Coronary artery (tissue), 2 donors: ENCODE measurements at regions not wholly inside any gene's neighbourhood (a gene's known extent, or its start where the extent isn't known, plus 50 kb on each side); places are given as distances from the start of the nearest gene placed in this dataset.

ENCODE experiments used
- DNase-seq: peaks from one replicate; pipeline ENCODE4 v3.0.0-alpha.2; 2017; ENCODE audit warnings: low spot score
- H3K27ac ChIP-seq, 2 donors: fragments of 200-600 bp; sonication (generic); one replicate each; pipeline ENCODE4 v1.5.1; 2016 to 2019
- H3K4me3 ChIP-seq: fragments of 200-600 bp; sonication (generic); 2 replicates; pipeline ENCODE4 v1.5.1; 2016; ENCODE audit warnings: mild to moderate bottlenecking, moderate library complexity
- TF ChIP-seq, protein P1 (sequence below): fragments of 200-600 bp; sonication (generic); IDR thresholded peaks from one replicate; pipeline ENCODE4 v1.5.1; 2019; ENCODE audit warnings: antibody characterized with exemption

DNA sequence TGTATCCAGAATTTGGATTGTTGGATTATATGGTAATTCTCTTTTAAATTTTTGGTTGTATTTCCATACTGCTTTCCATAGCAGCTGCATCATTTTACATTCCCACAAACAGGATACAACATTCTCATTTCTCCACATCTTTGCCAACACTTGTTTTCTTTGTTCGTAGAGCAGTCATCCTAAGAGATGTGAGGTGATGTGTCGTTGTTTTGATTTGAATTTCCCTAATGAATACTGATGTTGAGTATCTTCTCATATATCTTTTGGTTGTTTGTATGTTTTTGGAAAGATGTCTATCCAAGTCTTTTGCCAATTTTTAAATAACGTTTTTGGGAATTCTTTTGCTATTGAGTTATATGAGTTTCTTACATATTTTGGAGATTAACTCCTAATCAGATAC, 93.6 kb downstream of the GMNC start:
- TF ChIP-seq, protein P1, sequence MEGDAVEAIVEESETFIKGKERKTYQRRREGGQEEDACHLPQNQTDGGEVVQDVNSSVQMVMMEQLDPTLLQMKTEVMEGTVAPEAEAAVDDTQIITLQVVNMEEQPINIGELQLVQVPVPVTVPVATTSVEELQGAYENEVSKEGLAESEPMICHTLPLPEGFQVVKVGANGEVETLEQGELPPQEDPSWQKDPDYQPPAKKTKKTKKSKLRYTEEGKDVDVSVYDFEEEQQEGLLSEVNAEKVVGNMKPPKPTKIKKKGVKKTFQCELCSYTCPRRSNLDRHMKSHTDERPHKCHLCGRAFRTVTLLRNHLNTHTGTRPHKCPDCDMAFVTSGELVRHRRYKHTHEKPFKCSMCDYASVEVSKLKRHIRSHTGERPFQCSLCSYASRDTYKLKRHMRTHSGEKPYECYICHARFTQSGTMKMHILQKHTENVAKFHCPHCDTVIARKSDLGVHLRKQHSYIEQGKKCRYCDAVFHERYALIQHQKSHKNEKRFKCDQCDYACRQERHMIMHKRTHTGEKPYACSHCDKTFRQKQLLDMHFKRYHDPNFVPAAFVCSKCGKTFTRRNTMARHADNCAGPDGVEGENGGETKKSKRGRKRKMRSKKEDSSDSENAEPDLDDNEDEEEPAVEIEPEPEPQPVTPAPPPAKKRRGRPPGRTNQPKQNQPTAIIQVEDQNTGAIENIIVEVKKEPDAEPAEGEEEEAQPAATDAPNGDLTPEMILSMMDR = no peak
- H3K27ac ChIP-seq = no peak overlapping the region
- no peak for DNase-seq
- no peak overlapping the region for H3K4me3 ChIP-seq

DNA sequence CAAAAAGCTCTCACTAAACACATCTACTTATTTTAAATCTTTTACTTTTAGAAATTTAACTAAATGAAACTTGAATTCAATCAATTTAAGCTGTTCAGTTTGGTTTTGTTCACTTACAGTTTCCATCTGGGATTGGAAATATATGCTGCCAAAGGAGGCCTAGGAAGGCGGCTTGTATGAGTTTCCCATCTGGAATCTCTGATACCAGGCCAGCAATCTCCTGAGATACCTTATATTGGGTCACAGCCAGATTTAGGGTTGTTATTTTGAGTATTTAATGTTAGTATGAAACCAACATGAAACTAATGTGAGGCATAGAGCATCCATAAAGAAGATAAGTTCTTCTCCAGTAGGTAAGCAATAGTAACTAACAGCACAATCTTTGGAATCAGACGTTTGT, 94.6 kb downstream of the GMNC start:
- Histone ChIP-seq H3K4me3 (no peak overlapping the region), H3K27ac (no peak overlapping the region)
- DNase-seq = no peak
- TF ChIP-seq, protein P1 = no peak

DNA sequence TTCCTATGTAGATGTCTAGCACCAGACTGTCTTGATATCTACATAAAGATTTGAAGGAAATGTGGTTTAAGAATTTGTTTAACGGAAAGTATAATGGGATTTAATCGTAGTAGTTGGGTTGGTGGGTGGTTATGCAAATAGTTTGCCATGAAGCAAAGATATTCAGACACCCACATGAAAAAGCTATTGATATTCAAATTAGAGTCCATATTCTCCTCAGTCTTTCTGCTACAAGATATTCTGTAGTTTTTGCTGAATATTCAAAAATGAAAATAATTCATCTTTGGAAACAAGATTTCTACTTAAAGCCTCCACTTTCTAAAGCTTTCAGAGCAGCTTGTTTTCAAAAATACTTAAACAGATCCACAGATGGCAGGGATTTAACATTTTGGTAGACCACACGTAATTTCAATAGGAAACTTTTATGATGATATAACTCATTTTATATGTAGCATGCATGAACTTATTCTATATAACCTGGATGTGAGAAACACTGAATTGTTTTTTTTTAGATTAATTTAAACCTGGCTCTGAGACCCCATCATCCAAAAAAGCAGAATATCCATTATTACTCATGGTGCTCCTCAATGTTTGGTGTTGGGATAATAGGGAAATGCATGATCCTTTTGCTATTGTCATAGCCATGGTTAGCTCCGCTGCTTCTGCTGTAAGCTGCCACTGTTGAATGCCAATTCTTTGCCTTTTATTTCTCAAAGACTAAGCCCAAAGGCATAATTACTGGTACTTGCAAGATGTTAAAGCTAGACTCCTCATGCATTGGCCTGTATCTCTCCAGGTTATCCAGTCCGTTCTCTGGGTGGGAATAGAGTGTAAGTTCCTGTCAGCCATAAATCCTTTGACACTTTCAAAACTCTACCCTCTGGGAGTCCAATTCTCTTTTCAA, 98.0 kb downstream of the GMNC start:
- DNase-seq = no peak
- H3K4me3 ChIP-seq = no peak overlapping the region
- TF ChIP-seq, protein P1 = no peak
- H3K27ac ChIP-seq = no peak overlapping the region

DNA sequence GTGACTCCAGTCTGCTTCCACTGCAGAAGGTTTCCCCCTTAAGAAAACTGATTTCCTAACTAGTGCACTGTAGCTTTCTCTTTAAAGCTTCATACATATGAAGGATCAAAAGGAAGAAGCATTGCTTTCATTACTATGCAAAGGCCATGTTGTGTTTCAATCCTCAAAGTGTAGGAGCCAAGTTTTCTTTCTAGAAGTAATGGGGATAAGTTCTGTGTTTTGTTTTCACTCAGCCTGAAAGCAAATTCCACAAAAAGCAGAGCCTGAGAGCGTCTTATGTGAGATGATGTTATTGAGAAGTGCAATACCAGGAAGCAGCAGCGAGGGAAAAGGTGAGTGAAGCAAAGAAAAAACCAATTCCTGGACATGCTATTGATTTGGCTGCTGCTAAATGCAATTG, 99.7 kb downstream of the GMNC start:
- TF ChIP-seq, protein P1 = no peak

DNA sequence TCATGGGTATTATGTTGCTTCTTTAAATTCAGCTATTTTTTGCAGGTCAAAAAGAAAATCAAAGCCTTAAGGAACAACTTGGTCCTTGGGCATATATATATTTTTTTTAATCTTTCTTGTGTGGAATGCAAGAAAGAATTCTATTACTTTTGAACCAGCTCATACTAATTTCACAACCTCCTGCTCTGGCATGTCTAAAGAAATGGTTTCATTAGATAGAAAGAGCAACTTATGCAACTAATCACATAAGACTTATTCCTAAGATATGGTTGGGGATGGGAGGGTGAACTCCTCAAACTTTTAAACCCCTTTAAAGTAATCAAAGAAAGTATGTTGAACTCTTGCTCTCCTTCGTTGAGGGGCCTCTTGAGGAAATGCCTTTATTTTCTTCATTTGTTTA, 114.9 kb downstream of the GMNC start:
- no peak for DNase-seq
- Histone ChIP-seq H3K27ac (no peak overlapping the region), H3K4me3 (no peak overlapping the region)
- TF ChIP-seq, protein P1 = no peak

More for the DNA sequence above, 99.7 kb downstream of the GMNC start:
- DNase-seq = no peak
- Histone ChIP-seq H3K4me3 (no peak overlapping the region), H3K27ac (no peak overlapping the region)

DNA sequence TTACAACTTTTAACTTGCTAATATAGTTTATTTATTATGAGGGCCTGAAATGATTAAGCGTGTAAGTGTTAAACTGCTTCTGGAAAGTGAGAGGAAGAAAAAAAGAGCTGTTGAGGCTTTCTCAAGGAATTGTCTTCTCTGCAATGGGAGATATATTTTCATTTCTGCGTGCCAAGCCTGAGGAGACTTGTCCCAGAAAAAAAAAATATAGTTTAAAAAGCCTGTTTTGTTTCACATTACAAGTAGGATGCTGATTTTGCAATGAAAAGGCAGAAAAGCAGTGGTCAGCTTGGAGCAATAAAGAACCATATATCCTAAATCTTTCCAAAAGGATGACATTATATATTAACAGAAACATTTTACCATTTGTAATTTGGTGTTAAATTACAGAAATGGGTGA, 115.5 kb downstream of the GMNC start:
- no peak for DNase-seq
- TF ChIP-seq, protein P1 = no peak
- Histone ChIP-seq H3K27ac (no peak overlapping the region), H3K4me3 (no peak overlapping the region)

DNA sequence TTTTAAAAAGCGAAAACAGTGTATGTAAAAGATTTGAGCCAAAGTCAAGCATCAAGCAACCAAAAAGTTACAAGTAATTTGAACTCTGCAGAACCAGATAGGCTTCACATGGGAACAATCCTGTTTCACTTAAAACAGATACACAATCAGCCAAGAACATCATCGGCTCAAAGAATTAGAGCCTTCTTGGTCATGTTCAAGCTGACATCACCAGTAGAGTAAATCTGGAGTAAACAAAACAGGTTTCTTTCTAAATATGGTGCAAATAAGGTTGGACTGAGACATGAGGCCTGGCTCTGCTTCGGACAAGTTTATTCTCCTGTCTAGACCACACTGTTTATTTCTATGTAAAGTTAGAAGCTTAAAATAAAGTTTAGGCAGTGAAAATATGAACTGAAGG, 116.0 kb downstream of the GMNC start:
- TF ChIP-seq, protein P1 = no peak
- no peak overlapping the region for H3K27ac ChIP-seq
- no peak for DNase-seq
- no peak overlapping the region for H3K4me3 ChIP-seq
